ENCODE measurements at regions not wholly inside any gene's neighbourhood (a gene's known extent, or its start where the extent isn't known, plus 50 kb on each side); places are given as distances from the start of the nearest gene placed in this dataset.

DNA sequence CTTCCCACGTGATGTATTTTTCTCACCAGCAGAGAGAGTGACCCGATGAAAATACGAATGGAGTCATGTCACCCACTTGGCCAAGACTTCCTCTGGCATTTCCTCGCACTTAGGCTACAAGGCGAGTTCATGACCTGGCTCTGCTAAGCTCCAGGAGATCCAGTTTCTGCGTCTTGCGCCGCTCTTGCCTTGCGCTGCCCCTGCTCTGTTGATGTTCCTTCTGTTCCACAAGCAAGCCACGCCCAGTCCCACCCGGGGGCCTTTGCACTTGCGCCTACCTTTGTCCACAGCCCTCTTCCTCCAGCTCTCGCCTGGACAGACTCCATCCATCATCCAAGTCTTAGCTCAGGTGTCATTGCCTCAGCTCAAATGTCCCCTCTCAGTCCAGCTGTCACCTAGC, 116.3 kb upstream of the SHH start:
- TF ChIP-seq GATA2 (IDR thresholded peaks at IDR 0.05; ENCODE audit: low read depth, low read length) = no peak
- TF ChIP-seq GATA3 (IDR thresholded peaks at IDR 0.05; ENCODE audit: low read depth, low read length) = no peak

All from SH-SY5Y (cell line).